ENCODE measurements at regions not wholly inside any gene's neighbourhood (a gene's known extent, or its start where the extent isn't known, plus 50 kb on each side); places are given as distances from the start of the nearest gene placed in this dataset.

DNA sequence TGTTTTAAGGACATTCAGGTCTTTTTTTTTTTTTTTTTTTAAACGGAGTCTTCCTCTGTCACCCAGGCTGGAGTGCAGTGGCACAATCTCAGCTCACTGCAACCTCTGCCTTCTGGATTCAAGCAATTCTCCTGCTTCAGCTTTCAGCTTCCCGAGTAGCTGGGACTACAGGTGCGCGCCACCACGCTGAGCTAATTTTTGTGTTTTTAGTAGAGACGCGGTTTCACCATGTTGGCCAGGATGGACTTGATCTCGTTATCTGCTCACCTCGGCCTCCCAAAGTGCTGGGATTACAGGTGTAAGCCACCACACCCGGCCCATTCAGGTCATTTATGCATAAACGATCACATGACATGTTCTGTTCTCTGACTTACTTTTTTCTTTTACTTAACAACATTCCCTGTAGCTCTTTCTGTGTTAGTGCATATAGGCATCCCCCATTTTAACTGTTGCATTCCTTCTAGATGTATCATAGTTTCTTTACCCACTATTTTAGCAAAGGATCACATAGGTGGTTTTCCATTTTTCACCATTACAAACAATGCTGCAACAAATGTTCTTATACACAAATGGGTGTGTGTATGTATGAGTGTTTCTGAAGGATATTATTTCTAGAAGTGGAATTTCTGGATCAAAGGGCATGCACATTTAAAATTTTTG is 74.2 kb downstream of the ARF6 start:
- no peak for TF ChIP-seq EZH2 (IDR thresholded peaks at IDR 0.05; ENCODE audit: insufficient read depth, low read length)
- TF ChIP-seq, protein P1, sequence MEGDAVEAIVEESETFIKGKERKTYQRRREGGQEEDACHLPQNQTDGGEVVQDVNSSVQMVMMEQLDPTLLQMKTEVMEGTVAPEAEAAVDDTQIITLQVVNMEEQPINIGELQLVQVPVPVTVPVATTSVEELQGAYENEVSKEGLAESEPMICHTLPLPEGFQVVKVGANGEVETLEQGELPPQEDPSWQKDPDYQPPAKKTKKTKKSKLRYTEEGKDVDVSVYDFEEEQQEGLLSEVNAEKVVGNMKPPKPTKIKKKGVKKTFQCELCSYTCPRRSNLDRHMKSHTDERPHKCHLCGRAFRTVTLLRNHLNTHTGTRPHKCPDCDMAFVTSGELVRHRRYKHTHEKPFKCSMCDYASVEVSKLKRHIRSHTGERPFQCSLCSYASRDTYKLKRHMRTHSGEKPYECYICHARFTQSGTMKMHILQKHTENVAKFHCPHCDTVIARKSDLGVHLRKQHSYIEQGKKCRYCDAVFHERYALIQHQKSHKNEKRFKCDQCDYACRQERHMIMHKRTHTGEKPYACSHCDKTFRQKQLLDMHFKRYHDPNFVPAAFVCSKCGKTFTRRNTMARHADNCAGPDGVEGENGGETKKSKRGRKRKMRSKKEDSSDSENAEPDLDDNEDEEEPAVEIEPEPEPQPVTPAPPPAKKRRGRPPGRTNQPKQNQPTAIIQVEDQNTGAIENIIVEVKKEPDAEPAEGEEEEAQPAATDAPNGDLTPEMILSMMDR (IDR thresholded peaks at IDR 0.05; ENCODE audit: insufficient read depth, low read depth, low read length) = no peak

Measured in astrocyte (in vitro differentiated cells and primary cell).